SU-DHL-6 (cell line): ENCODE measurements at regions not wholly inside any gene's neighbourhood (a gene's known extent, or its start where the extent isn't known, plus 50 kb on each side); places are given as distances from the start of the nearest gene placed in this dataset.

Experiments used
- CTCF ChIP-seq: fragments of 200-600 bp; sonication (generic); IDR thresholded peaks from one replicate; pipeline ENCODE4 v1.5.1; 2017; ENCODE audit warnings: antibody characterized with exemption, mild to moderate bottlenecking, low read length, moderate library complexity; ENCODE audit not compliant: insufficient read depth, poor library complexity, severe bottlenecking
- EZH2phosphoT487 ChIP-seq: fragments of 200-600 bp; sonication (generic), shearing (Covaris generic); conservative IDR thresholded peaks from 2 replicates; pipeline ENCODE4 v1.6.1; 2018; ENCODE audit warnings: mild to moderate bottlenecking, antibody characterized with exemption, low read length, moderate library complexity, mixed read lengths

DNA sequence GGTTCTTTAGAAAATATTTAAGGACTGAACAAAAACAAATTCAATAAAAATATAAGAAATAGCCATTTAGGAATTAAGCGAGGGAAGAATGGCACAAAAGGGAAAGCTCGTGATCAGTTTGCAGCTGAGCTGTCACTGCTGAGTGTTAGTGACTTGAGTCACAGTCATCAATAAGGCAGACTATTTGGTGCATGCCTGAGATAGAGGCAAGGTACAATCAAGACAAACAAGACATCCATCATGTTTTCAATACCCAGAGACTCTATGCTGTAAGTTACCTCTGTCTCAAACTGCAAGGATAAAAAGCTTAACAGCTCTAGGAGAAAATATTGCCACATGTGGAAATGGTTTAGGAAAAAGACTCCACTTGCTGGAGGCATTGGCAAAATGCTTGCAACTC, 426.4 kb upstream of the TYRP1 start:
- TF ChIP-seq CTCF (no peak), EZH2phosphoT487 (no peak)
